ENCODE measurements at regions not wholly inside any gene's neighbourhood (a gene's known extent, or its start where the extent isn't known, plus 50 kb on each side); places are given as distances from the start of the nearest gene placed in this dataset.
A peak's percentile ranks its signal among the peaks of the same experiment; 100 is the strongest.
"Not testable (repeated sequence)": the region's sequence is repeated elsewhere in the genome, so short reads cannot be mapped to it uniquely, and the experiment has no call there.

DNA sequence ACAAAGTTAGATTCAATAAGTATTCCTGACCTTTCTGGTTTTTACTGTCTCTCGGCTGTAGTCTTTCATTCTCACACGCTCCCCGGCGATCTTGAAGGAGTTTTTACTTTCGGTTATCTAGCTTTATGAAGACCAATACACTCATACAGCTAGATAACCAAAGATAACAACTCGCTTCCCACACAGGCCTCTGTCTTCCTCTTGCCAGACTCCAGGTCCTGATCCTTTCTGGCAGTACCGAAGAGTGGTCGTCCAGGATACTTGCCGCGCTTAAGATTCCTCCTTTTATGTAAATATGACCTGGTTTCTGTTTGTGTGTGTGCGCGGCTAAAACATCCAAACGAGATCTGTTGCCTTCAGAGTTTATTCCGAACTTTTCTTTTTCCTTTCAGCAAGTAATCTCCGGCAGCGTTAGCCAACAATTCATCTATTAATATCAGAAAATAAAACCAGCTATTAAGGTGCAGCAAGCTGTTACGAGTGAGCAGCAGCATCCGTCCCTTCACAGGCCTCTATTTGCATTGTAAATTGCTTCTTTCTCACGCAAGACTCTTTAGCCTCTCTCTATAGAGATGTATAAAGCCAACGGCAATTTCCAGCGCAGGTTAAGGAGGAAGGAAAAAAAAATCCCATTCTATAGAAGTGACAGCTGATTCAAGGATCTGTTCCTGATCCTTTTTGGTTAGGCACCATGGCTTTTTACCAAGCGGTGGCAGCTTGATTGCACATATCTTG, 216.1 kb downstream of the MEF2C start:
- peak; percentile 64 for DNase-seq

DNA sequence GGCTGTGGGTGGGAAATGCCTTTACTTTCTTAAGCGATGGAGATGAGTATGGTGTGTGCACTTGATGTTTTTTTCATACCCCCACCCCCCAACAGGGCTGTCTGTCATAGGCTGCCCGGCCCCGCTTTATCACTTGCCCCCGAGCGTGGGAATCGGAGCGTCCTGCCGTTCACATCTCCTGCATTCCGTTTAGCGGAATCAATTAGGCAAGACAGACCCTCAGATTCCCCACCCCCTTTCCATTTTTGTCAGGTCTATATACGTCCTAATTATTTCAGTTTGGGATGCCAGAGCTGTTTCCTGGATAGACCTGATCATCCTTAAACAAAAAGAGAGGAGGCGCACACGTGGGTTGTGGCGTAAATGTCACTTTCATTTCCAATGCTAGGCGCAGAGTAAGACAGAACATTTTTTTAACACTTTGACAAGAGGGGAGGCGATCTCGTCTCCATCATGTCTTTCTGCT, 217.2 kb downstream of the MEF2C start:
- peak; percentile 76 for DNase-seq

DNA sequence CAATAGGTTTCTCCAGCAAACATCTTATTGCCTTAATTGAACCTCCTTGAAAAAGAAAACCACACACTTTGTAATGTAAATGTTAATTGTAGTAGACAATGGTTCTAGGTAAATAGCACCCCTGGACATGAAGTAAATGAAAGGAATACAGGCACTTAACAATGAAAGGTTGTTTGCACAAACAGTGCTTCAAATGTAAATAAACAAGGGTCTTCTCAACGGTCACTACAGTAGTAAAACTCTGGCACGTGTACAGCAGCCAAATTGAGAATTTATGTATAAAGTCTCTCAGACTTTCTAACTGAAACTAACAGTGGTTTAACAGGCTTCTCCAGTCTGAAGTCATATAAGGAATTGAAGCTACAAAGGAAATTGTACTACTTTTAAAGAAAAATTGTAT, 218.3 kb downstream of the MEF2C start:
- no peak for DNase-seq

DNA sequence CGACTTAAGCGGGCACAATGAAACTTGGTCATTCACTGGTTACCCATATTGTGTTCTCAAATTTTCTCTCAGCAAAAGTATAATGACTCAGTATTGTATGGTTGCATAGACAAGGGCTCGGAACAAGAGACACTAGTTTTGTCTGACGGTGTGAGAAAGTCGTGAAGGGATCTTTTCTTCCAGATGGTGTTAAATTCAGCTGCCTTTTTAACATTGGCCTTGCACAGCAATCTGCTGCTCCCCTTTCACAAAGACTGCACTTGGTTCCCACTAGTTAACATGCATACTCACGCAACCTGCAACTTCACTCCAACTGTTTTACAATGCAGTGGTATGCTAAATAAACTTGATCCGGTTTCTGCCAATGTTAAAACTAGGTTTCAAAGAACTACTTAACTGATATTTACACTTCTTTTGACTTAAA, 219.2 kb downstream of the MEF2C start:
- DNase-seq: peak; percentile 44

DNA sequence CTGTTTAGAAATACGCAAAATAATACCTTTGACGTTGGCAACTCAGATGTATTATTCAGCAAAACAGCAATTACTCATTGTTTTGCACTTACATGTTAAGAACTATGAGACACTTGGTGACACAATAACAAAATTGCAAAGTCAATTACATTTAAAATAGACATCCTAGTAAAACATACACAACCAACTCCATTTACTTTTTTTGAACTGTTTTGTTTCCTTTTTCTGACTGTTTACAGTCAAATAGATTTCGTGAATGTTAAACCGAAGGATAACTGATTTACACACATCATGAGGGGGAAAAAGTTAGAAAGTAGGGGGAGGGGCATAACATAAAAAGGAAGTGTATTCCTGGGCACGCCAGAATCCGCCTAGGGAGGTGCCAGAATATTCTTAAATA, 220.1 kb downstream of the MEF2C start:
- no peak for DNase-seq

DNA sequence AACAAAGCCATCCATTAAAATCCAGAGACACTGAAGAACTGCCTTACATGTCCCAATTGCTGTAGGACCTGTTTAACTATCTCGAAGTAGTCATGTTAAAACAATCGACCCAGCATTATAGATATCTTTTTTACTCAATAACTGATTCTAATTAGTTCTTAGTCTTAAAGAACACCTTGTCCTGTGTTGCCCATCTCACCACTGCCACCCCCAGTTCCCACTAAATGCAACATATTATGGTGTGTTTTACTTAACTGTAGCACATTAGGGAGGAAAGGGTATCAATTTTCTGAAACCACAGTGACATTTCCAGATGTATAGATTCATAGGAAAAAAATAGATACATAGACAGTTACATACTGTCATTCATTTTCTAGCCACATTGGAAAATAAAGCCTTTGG, 221.2 kb downstream of the MEF2C start:
- DNase-seq: no peak

DNA sequence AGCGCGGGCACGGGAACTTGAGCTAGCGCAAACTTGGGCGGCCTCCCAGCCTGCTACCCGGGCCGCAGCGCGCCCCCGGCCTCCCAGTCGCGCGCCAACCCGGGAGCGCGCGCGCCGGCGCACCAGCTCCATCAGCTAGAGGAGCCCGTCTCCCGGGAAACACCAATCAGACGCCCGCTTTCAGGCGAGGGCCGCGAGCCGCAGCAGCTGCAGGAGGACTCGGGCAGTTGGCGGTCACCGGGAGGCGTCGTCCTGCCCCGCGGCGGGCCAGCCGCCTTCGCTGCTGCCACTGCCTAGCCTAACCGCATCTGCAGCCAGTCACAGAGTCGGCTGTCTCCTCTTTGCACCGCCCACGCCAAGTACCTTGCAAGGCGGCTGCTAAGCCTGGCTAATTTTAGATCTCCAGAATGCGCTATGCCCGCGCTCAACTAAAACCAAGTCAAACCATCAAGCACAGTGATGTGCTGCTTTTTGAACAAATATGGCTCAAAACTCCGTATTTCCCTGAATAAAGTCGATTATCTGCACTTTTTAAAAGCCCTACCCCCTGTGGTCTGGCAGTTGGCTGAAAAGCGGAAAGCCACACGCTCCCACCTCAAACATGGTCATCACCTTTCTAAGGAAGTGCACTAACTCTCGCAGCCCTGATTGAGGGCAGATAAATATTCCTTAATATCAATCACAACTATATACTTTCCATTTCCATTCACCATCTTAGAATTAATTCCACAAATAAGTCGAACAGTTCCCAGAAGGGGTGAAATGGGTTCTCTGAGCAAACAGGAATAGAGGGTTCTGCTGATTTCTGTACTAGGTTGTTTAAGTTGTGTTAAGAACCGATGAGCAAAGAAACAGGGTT, 221.8 kb downstream of the MEF2C start:
- peak; percentile 99 for DNase-seq

DNA sequence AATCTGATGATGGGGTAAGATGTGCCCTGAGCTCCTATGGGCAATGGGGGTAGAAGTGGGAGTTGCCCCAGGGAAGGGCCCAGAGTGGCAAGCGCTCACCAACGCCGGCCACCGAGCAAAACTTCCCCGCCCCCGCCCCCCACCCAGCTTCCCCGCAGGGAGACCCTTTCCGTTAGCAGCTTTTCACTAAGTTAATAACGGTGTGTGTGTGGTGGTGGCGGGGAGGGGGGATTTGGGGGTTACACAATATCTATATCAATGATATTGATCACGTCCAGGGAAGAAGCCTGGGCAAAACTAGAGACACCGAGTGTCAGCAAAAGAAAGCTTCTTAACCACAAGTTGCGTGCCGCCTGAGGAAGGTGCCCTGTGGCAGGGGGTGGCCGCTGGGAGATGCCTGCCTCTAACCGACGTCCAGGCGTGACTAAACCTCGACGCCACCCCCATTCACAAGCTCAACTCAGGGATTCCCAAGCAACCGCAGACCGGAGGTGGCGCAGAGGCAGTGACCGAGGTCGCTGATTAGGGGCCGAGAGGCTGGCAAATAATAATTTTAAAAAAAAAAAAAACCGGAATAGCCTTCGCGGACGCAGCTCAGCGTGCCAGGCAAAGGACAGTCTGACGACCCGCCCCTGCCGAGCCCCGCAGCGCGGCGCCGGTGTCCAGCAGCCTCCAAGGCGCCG, 222.6 kb downstream of the MEF2C start:
- DNase-seq: no peak

DNA sequence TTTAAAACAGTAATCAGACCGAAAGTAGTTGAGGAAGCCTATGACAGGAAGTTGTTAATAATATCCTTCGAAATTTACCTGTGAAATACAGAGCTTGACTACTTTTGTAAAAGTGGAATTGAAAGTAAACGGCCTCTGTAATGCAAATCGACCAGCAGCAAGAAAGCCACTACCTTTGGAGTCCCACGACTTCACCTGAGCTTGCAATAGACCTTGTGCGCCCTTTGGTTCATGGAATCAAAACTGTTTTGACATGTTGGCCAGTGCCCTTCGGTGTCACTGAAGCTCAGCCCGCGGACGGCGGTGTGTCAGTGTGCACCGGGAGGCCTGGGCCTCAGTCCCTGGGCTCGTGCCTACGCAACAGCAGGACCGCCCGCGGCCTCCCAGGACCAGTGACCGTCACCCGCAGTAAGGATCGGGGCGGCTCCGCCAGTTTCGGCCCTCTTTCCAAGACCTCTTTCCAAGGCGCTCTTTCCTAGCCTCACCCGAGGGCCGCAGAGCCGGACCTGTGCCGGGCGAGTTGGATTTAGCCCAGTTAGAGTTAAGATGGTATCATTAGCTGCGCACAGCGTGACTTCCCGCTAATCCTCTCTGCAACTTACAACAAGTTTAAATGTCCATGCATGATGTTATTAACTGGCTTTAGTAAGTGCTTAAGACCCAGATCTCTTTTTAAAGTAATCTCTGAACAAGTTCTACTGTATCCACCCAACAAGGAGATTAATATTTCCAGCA, 223.3 kb downstream of the MEF2C start:
- peak; percentile 68 for DNase-seq

DNA sequence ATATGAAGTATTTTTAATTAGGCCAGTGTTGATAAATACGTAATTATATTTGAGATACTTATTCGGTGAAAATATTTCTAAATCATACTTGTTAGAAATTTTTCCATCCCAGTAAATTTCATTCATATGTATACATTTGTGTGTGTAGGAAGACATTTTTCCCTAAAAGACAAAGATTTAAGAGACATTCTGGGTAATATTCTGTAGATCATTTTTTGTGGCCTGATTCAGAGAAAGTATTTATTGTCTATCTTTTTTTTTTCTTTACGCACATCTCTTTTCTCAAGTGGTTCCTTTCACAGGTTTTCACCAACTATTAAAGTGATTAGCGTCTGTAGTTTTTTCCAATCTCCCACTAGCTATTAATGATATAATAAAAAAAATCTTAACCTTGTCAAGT, 224.1 kb downstream of the MEF2C start:
- no peak for DNase-seq

DNA sequence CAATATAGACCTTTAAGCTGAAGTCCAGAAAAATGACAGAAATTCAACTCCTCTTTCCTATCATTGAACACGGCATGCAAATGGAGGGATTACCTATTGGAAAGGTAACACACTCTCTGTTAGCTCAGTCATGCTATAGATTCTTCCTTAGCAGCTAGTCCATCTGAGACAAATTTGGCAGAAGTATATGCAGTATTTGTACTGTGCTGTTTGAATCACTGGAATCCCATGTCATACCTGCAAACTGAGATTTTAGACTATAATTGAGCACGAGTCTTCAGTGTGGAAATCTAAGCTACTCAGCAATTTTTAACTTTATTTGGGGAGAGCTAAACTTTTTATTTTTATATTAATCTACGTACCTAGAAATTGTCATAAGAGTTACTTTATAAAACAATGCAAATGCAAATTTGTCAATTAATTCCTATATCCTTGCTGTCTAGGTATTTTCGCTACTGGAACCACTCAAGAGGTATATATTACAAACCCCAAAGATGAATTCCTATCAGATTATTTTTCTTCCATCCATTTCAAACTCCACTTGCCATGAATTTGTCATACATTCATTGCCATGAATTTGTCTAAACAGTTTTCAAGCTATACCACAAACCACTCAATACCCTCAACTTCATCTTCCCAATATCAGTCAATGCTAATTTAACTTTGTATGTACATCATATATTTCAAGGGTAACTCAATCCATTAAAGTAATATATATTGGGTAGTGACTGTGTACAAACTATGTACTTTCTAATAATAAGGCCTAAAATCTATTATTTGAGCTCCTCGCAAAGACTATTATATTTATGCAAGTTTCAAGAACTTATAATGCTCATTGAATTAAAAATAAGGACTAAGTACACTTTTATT, 224.8 kb downstream of the MEF2C start:
- DNase-seq: no peak

DNA sequence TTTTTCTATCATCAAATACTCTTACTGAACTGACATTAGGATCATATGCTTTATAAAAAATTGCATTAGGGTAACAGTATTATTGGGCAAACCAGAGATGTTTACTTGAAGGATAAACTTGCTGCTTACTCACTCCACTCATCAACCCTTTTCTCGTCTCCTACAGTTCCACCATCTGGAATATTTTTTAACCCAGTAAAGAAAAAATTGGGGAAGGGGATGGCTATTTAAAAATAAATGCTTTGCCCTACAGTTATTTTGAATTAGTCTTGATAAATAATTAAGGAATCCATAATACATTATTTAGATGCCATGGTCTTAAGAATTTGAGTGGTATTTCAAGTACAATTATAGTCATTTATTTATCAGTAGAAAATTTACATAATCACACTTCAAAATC, 225.8 kb downstream of the MEF2C start:
- DNase-seq: no peak

DNA sequence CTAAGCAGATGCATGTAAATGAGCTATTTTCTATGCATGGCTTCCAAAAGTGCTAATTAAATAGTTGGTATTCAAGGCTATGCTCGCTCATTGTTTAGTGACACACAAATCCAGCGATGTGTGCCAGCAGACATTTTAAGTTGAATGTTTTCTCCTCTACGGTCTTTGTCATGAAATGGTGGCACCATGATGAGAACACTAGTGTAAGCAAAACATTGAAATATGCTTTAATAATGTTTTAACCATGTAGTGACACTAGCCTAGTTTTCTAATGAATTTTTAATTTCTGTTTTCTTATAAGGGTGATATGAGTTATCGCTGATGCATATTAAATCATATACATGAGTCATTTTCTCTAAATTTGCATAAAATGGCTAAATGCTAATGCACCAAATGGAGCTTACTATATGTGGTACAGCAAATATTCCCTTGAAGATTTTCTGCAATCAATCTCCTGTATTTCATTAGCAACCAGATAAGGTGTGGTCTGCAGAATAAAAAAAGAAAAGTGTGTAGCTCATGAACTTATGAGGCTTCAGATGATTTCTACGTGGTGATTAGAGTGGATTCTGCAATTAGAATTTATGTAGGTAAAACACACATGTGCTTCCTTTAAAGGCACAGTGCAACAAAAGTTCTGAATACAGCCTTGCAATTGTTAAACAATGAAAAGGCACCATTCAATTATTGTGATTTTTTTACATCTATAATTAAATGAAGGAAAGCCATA, 226.6 kb downstream of the MEF2C start:
- DNase-seq: no peak

DNA sequence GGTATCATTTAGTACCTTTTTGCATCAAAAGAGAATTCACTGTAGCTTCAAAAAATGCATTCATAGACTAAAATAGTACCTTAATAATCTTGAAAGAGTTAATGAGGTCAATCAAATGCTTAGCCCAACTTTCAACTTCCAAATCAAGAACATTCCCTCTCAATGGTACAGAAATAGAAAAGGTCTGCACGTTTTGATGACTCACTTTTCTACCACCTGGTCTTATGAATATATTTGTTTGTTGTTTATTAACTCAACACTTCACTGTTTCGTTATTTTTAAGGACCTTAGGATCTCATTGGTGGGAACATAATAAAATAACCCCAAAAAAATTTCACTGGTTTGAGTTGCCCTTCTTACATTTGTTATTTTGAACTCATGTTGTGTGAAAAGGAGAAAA, 229.5 kb downstream of the MEF2C start:
- DNase-seq: no peak

DNA sequence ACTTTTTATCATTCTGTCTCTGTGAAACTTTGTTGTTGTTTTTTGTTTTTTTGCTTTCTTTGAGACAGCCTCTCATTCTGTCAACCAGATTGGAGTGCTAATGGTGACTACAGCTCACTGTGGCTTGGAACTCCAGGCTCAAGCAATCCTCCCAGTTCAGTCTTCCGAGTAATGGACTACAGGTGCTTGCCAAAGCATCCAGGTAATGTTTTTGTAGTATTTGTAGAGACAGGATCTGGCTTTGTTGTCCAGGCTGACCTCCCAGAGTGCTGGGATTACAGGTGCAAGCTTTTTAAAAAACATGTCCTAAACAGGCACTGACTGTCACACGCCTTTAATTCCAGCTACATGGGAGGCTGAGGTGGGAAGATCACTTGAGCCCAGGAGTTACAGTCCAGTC, 235.1 kb downstream of the MEF2C start:
- DNase-seq: no peak

DNA sequence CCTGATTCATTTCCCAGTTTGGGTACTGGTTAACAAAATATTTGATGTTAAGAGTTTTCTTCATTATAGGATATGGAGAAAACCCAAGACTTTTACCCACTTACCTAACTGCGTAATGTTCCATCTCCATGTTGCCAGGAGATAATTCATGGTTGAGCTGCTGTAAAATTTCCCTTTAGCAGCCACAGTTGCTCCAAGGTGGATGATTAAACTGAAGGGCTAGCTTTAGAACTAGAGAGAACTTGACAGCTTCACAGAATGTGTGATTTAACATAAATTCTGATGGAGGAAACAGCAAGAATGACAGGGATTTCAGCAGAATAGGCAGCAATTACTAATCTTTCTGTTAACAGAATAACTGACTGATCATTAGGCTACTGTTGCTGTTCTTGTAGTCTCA, 236.1 kb downstream of the MEF2C start:
- DNase-seq: no peak

DNA sequence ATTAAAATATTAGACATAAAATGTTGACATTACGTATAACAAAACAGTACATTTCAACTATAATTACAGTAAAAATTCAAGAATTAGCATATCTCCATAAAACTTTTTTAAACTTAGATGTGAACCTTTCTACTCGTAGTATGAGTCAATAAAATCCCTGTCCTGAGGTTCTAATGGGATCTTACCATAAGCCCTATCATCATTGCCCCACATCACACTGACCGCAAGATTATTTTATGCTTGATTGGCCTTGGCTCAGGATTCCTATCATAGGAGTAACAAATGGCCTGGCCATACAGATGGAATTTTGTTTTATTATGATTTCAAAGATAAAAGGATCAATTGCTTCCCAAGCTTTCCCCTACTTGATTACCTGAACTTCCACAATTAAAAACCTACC, 238.3 kb downstream of the MEF2C start:
- DNase-seq: no peak

DNA sequence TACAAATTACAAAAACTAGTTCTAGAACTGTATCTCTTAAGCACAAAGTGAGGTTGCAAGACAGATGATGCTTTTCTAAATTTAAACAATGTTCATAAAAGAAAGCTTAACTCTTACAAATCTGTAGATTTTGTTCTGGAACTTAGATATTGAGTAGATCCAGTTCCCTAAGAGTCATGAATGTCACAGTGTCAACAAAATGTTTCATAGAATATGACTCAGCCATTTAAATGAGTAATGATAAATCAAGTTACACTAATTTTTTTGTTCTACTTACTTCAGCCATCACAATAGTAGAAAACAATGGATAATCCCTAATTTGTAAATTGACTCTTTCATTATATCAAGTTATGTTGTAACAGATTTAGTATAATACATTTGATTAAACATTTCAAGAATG, 239.7 kb downstream of the MEF2C start:
- DNase-seq: no peak

DNA sequence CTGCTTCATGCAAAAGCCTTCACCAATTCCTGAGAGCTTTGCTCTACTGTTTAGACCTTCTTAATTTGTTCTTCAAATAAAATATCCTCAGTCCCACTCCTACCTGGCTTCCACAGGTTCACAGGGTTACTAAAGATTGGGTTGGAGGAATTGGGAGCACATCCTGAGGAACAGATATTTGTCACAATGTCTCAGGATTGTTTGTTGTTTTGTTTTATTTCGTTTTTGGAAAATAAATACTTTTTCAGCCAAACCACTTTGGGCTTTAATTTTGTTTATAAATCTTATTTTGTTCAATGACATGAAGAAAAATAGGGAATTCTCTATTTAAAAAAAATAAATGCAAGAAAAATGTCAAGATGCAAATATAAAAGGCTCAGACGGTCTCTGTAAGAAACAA, 249.0 kb downstream of the MEF2C start:
- DNase-seq: no peak

DNA sequence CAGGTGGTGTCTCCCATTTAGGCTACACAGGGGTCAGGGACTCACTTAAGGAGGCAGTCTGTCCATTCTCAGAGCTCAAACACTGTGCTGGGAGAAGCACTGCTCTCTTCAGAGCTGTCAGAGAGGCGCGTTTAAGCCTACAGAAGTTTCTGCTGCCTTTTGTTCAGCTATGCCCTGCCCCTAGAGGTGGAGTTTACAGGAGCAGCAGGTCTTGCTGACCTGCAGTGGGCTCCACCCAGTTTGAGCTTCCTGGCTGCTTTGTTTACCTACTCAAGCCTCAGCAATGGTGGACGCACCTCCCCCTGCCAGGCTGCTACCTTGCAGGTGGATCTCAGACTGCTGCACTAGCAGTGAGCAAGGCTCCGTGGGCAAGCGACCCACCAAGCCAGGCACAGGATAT, 260.1 kb downstream of the MEF2C start:
- DNase-seq: not testable (repeated sequence)

DNA sequence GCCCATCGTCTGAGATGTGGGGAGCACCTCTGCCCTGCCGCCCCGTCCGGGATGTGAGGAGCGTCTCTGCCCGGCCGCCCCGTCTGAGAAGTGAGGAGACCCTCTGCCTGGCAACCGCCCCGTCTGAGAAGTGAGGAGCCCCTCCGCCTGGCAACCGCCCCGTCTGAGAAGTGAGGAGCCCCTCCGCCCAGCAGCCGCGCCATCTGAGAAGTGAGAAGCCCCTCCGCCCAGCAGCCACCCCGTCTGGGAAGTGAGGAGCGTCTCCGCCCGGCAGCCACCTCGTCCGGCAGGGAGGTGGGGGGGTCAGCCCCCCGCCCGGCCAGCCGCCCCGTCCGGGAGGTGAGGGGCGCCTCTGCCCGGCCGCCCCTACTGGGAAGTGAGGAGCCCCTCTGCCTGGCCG, 267.2 kb downstream of the MEF2C start:
- not testable (repeated sequence) for DNase-seq
